A673 (cell line): ENCODE measurements at regions not wholly inside any gene's neighbourhood (a gene's known extent, or its start where the extent isn't known, plus 50 kb on each side); places are given as distances from the start of the nearest gene placed in this dataset.

Experiments used
- BruUV-seq: library from RNA; stranded (reverse); fragments of 400-500 nt; replicated peaks from 2 replicates; lab custom pipeline; 2021; lab: Mats Ljungman, UMichigan
- CTCF ChIA-PET: fragments of 300-600 bp; sonication (Branson Sonifier 250); formaldehyde crosslinking; loops from one replicate; lab custom pipeline; 2022; ENCODE audit warnings: antibody characterized with exemption; lab: Charles Lee
- POLR2A ChIA-PET: fragments of 300-600 bp; sonication (Branson Sonifier 250); formaldehyde crosslinking; loops from one replicate; lab custom pipeline; 2022; ENCODE audit warnings: antibody characterized with exemption; ENCODE audit not compliant: low non-redundant PET; lab: Charles Lee
- DNase-seq: peaks from one replicate; pipeline ENCODE4 v3.0.0-alpha.2; 2015; ENCODE audit warnings: low spot score
- H3K27ac ChIP-seq: fragments of 200-600 bp; sonication (generic); 2 replicates; pipeline ENCODE4 v1.5.1; 2016; ENCODE audit warnings: mixed run types, low read depth, mild to moderate bottlenecking, mixed read lengths, antibody characterized with exemption, low read length; ENCODE audit not compliant: poor library complexity, severe bottlenecking
- H3K27me3 ChIP-seq: fragments of 200-600 bp; sonication (generic); replicated peaks from 2 replicates; pipeline ENCODE4 v1.6.1; 2017; ENCODE audit warnings: mixed run types, low read depth, mild to moderate bottlenecking, mixed read lengths, antibody characterized with exemption, low read length; ENCODE audit not compliant: insufficient read depth, poor library complexity
- H3K36me3 ChIP-seq: fragments of 200-600 bp; sonication (generic); 2 replicates; pipeline ENCODE4 v1.6.1; 2016; ENCODE audit warnings: mixed run types, mild to moderate bottlenecking, mixed read lengths, antibody characterized with exemption, low read length; ENCODE audit not compliant: insufficient read depth, poor library complexity, severe bottlenecking
- H3K4me1 ChIP-seq: fragments of 200-600 bp; sonication (generic); 2 replicates; pipeline ENCODE4 v1.6.1; 2017; ENCODE audit warnings: mixed run types, mild to moderate bottlenecking, mixed read lengths, antibody characterized with exemption, low read length; ENCODE audit not compliant: insufficient read depth, poor library complexity, severe bottlenecking
- H3K4me3 ChIP-seq: fragments of 200-600 bp; sonication (generic); 2 replicates; pipeline ENCODE4 v1.5.1; 2016; ENCODE audit warnings: low read depth, mixed run types, mild to moderate bottlenecking, mixed read lengths, low read length; ENCODE audit not compliant: poor library complexity, severe bottlenecking
- H3K9me3 ChIP-seq: fragments of 200-600 bp; sonication (generic); 2 replicates; pipeline ENCODE4 v1.6.1; 2016; ENCODE audit warnings: mixed run types, low read depth, mild to moderate bottlenecking, mixed read lengths, antibody characterized with exemption, low read length; ENCODE audit not compliant: poor library complexity, severe bottlenecking
- EZH2 ChIP-seq: fragments of 200-600 bp; sonication (generic); IDR thresholded peaks from 2 replicates; pipeline ENCODE4 v1.6.1; 2017; ENCODE audit warnings: borderline replicate concordance, low read depth, mild to moderate bottlenecking, mixed read lengths, antibody characterized with exemption, low read length; ENCODE audit not compliant: poor library complexity, severe bottlenecking
- intact Hi-C: fragments of 100-400 bp; cut with micrococcal nuclease; formaldehyde crosslinking; loops from one replicate; pipeline ENCODE4 v1.10.0; 2022; ENCODE audit not compliant: unreplicated experiment
- TF ChIP-seq, protein P1 (sequence below): fragments of 300-800, 200-600 bp; sonication (generic); conservative IDR thresholded peaks from 2 replicates; pipeline ENCODE4 v1.5.1; 2017; ENCODE audit warnings: low read depth, mild to moderate bottlenecking, antibody characterized with exemption, low read length, moderate library complexity, mixed read lengths

DNA sequence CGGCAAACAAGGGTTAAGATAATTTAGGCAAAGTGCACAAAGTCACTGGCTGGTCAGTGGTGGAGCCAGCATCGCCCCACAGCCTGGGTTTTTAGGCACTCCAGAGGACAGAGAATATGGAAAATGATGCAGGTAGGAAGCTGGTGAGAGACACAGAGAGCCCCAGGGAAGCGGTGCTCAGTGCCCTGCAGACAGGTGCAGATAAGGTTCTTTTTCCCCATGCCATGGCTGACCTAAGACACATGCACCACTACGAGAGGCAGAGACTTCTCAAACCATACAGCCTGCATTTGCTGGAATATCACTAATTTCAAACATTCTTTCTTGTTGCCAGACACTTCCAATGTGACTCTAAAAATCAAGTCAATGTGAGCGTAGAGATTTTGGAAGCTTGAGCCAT, 205.7 kb upstream of the APCDD1 start:
- Histone ChIP-seq H3K9me3 (no peaks in the 10 kb centered on the region), H3K27me3 (no peaks in the 10 kb centered on the region), H3K4me3 (no peak overlapping the region), H3K36me3 (no peaks in the 10 kb centered on the region), H3K4me1 (peaks cover 12% of the 10 kb centered on the region), H3K27ac (no peak overlapping the region)
- POLR2A ChIA-PET = no interaction called here
- CTCF ChIA-PET = no interaction called here
- DNase-seq = no peak
- TF ChIP-seq, protein P1, sequence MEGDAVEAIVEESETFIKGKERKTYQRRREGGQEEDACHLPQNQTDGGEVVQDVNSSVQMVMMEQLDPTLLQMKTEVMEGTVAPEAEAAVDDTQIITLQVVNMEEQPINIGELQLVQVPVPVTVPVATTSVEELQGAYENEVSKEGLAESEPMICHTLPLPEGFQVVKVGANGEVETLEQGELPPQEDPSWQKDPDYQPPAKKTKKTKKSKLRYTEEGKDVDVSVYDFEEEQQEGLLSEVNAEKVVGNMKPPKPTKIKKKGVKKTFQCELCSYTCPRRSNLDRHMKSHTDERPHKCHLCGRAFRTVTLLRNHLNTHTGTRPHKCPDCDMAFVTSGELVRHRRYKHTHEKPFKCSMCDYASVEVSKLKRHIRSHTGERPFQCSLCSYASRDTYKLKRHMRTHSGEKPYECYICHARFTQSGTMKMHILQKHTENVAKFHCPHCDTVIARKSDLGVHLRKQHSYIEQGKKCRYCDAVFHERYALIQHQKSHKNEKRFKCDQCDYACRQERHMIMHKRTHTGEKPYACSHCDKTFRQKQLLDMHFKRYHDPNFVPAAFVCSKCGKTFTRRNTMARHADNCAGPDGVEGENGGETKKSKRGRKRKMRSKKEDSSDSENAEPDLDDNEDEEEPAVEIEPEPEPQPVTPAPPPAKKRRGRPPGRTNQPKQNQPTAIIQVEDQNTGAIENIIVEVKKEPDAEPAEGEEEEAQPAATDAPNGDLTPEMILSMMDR = no peak
- no peak for TF ChIP-seq EZH2
- BruUV-seq = no TSS peak
- intact Hi-C loops = loop anchor here (5.0 to 10.0 kb wide), 2 partner anchors 206 to 276 kb away; partner anchors contain the start of gene APCDD1

DNA sequence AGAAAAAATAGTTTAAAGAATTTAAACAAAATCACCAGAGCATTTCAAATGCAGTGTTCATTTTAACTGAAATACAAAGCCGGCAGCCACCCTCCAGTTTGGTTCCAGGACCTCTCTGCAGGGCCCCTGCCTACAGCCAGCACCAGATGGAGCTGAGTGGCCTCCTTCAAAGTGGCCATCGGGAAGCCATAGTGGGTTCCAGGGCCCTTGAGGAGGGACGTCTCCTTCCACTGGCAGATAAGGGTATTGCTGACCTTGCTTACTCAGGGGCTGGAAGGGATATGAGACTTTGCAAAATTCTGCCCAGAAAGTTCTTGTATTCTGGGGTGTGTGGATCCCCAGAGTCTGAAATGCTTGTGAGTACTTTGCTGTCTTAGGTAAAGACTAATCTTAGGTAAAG, 205.2 kb upstream of the APCDD1 start:
- Histone ChIP-seq H3K36me3 (no peaks in the 10 kb centered on the region), H3K27me3 (no peaks in the 10 kb centered on the region), H3K27ac (no peak overlapping the region), H3K4me3 (no peak overlapping the region), H3K9me3 (no peaks in the 10 kb centered on the region), H3K4me1 (peaks cover 7% of the 10 kb centered on the region)
- intact Hi-C loops = loop anchor here (5.0 to 10.0 kb wide), 2 partner anchors 206 to 277 kb away; partner anchors contain the start of gene APCDD1
- TF ChIP-seq, protein P1 = 0 out of 2 replicates have a peak, but pooled peaks have one; percentile 13
- TF ChIP-seq EZH2 = no peak
- DNase-seq = peak; percentile 19
- POLR2A ChIA-PET = no interaction called here
- CTCF ChIA-PET = interaction anchor here (0.6 kb wide), 1 partner anchor 299 kb away, joined by 3 read pairs; no protein-coding TSS in a partner anchor
- BruUV-seq = no TSS peak

DNA sequence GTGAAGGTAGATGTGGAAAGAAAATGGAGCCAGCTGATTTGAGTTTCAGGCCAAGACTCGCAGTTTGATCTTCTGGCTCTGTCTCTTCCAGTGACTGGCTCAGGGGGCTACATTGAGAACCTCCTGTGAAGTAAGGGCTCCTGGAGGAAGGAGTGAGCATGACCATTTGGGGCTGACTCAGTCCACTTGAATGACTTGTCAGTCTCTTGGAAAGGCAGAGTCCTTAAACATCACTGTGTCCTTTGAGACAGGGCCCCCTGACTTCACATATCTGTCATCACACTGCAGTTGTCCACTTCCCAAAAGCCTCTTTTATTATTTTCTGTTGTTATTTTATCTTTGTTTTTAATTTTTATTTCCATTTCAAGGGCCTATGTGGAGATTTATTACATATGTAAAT, 204.6 kb upstream of the APCDD1 start:
- intact Hi-C loops = loop anchor here (5.0 to 10.0 kb wide), 2 partner anchors 205 to 278 kb away; partner anchors contain the start of gene APCDD1
- TF ChIP-seq, protein P1 = no peak
- TF ChIP-seq EZH2 = no peak
- no peak for DNase-seq
- H3K4me1 ChIP-seq = peaks cover 4% of the 10 kb centered on the region
- H3K27me3 ChIP-seq = no peaks in the 10 kb centered on the region
- POLR2A ChIA-PET = no interaction called here
- no peaks in the 10 kb centered on the region for H3K36me3 ChIP-seq
- H3K27ac ChIP-seq = no peak overlapping the region
- no TSS peak for BruUV-seq
- CTCF ChIA-PET = interaction anchor here (0.6 kb wide), 1 partner anchor 299 kb away, joined by 3 read pairs; no protein-coding TSS in a partner anchor
- H3K9me3 ChIP-seq = no peaks in the 10 kb centered on the region
- H3K4me3 ChIP-seq = no peak overlapping the region
